ENCODE measurements at regions not wholly inside any gene's neighbourhood (a gene's known extent, or its start where the extent isn't known, plus 50 kb on each side); places are given as distances from the start of the nearest gene placed in this dataset.

GRCh38 chrX:40147971-40148370 lies 50.2 kb upstream of the BCOR start:
- Histone ChIP-seq H3K27ac (no peak overlapping the region), H3K4me3 (no peak overlapping the region), H3K36me3 (no peaks in the 10 kb centered on the region), H3K27me3 (no peaks in the 10 kb centered on the region), H3K9me3 (no peaks in the 10 kb centered on the region), H3K4me1 (peaks cover 36% of the 10 kb centered on the region)
- TF ChIP-seq POLR2A (IDR thresholded peaks at IDR 0.05): no peak
- TF ChIP-seq CTCF (IDR thresholded peaks at IDR 0.05): no peak
- TF ChIP-seq EP300 (IDR thresholded peaks at IDR 0.05): no peak
- no peak for TF ChIP-seq POLR2AphosphoS5 (IDR thresholded peaks at IDR 0.05)
- WGBS: 55% methylated on average over 18 of the region's 22 CpGs
- DNase-seq (ENCODE audit: low spot score in 2 of 2): no peak

Measured in suprapubic skin (tissue), 4 donors.